Mesenchymal stem cell (in vitro differentiated cells and primary cell): ENCODE measurements at regions not wholly inside any gene's neighbourhood (a gene's known extent, or its start where the extent isn't known, plus 50 kb on each side); places are given as distances from the start of the nearest gene placed in this dataset.

ENCODE experiments used
- DNase-seq: peaks from one replicate; pipeline ENCODE4 v3.0.0-alpha.2; 2013
- H2AFZ ChIP-seq: one replicate; pipeline ENCODE4 v1.6.1; 2013; ENCODE audit warnings: low read depth, mild to moderate bottlenecking, control low read depth, inconsistent platforms, low read length, moderate library complexity
- H2AK5ac ChIP-seq: 2 replicates; pipeline ENCODE4 v1.6.1; 2013; ENCODE audit warnings: low read length, moderate library complexity, mild to moderate bottlenecking, inconsistent platforms; ENCODE audit not compliant: severe bottlenecking
- H2BK120ac ChIP-seq: one replicate; pipeline ENCODE4 v1.6.1; 2013; ENCODE audit warnings: low read depth, mild to moderate bottlenecking, inconsistent platforms, low read length, moderate library complexity
- H2BK12ac ChIP-seq, 2 experiments: one replicate each; pipeline ENCODE4 v1.6.1; 2013; ENCODE audit warnings: inconsistent platforms in 2 of 2, low read length in 2 of 2, mild to moderate bottlenecking in 2 of 2, moderate library complexity in 2 of 2, control low read depth in 1 of 2
- H2BK15ac ChIP-seq: one replicate; pipeline ENCODE4 v1.6.1; 2013; ENCODE audit warnings: mild to moderate bottlenecking, low read depth, inconsistent platforms; ENCODE audit not compliant: poor library complexity, severe bottlenecking
- H2BK5ac ChIP-seq: 2 replicates; pipeline ENCODE4 v1.6.1; 2013; ENCODE audit warnings: low read depth, mild to moderate bottlenecking, low read length, control low read depth, inconsistent platforms; ENCODE audit not compliant: poor library complexity, severe bottlenecking
- H3K14ac ChIP-seq, 2 experiments: one replicate each; pipeline ENCODE4 v1.6.1; 2013; ENCODE audit warnings: inconsistent platforms in 2 of 2, low read length in 2 of 2, control low read depth in 1 of 2, mild to moderate bottlenecking in 1 of 2, moderate library complexity in 1 of 2
- H3K18ac ChIP-seq, 2 experiments: one replicate each; pipeline ENCODE4 v1.6.1; 2013; ENCODE audit warnings: inconsistent platforms in 2 of 2, low read length in 2 of 2, control low read depth in 1 of 2, low read depth in 1 of 2, mild to moderate bottlenecking in 1 of 2
- H3K23ac ChIP-seq, 2 experiments: one replicate each; pipeline ENCODE4 v1.6.1; 2013; ENCODE audit warnings: inconsistent platforms in 2 of 2, low read length in 2 of 2, mild to moderate bottlenecking in 2 of 2, moderate library complexity in 2 of 2, control low read depth in 1 of 2
- H3K27ac ChIP-seq: 2 replicates; pipeline ENCODE4 v1.5.1; 2013; ENCODE audit warnings: mild to moderate bottlenecking, moderate library complexity, low read length, control low read depth, inconsistent platforms; ENCODE audit not compliant: poor library complexity, severe bottlenecking
- H3K27me3 ChIP-seq, 2 experiments: 2 replicates each; pipeline versions ENCODE4 v1.6.1 to v1.7.0; 2013; ENCODE audit warnings: low read length in 2 of 2, mild to moderate bottlenecking in 2 of 2, moderate library complexity in 2 of 2, control low read depth in 1 of 2, inconsistent platforms in 1 of 2; ENCODE audit not compliant: control insufficient read depth in 1 of 2, insufficient read depth in 1 of 2
- H3K36me3 ChIP-seq, 2 experiments: 2 replicates each; pipeline versions ENCODE4 v1.6.1 to v1.7.0; 2013; ENCODE audit warnings: low read length in 2 of 2, control low read depth in 1 of 2, inconsistent platforms in 1 of 2, low read depth in 1 of 2, mild to moderate bottlenecking in 1 of 2; ENCODE audit not compliant: insufficient read depth in 2 of 2, control insufficient read depth in 1 of 2
- H3K4ac ChIP-seq, 2 experiments: one replicate each; pipeline ENCODE4 v1.6.1; 2013; ENCODE audit warnings: inconsistent platforms in 2 of 2, low read length in 2 of 2, mild to moderate bottlenecking in 2 of 2, moderate library complexity in 2 of 2, control low read depth in 1 of 2, low read depth in 1 of 2
- H3K4me1 ChIP-seq: 2 replicates; pipeline ENCODE4 v1.6.1; 2013; ENCODE audit warnings: low read depth, low read length, control low read depth; ENCODE audit not compliant: control insufficient read depth, insufficient read depth
- H3K4me2 ChIP-seq: 2 replicates; pipeline ENCODE4 v1.6.1; 2013; ENCODE audit warnings: low read length, mild to moderate bottlenecking, inconsistent platforms; ENCODE audit not compliant: poor library complexity, severe bottlenecking
- H3K4me3 ChIP-seq, 2 experiments: 2 replicates each; pipeline versions ENCODE4 v1.5.1 to v1.7.0; 2013; ENCODE audit warnings: low read length in 2 of 2, mild to moderate bottlenecking in 2 of 2, control low read depth in 1 of 2, low read depth in 1 of 2; ENCODE audit not compliant: insufficient read depth in 1 of 2
- H3K79me1 ChIP-seq: replicated peaks from 2 replicates; pipeline ENCODE4 v1.6.1; 2013; ENCODE audit warnings: mild to moderate bottlenecking, control low read depth, low read length, inconsistent platforms; ENCODE audit not compliant: poor library complexity, severe bottlenecking
- H3K9ac ChIP-seq: 2 replicates; pipeline ENCODE4 v1.7.0; 2013; ENCODE audit warnings: mild to moderate bottlenecking, low read length, moderate library complexity
- H3K9me3 ChIP-seq: 2 replicates; pipeline ENCODE4 v1.7.0; 2013; ENCODE audit warnings: mild to moderate bottlenecking, low read length; ENCODE audit not compliant: control insufficient read depth
- H4K8ac ChIP-seq: one replicate; pipeline ENCODE4 v1.6.1; 2013; ENCODE audit warnings: inconsistent platforms, mild to moderate bottlenecking, low read length, moderate library complexity
- H4K91ac ChIP-seq: one replicate; pipeline ENCODE4 v1.6.1; 2013; ENCODE audit warnings: mild to moderate bottlenecking, low read length, inconsistent platforms
- WGBS: methylation state at CpG from one replicate; pipeline ENCODE4 v1.1.7; 2013; ENCODE audit warnings: mixed read lengths; 5-methylcytosine and 5-hydroxymethylcytosine counted together

- no peak overlapping the region for H2AFZ ChIP-seq
- no peak overlapping the region for H3K9ac ChIP-seq
- H3K4me1 ChIP-seq: no peaks in the 10 kb centered on the region
- no peak overlapping the region for H2BK120ac ChIP-seq
- H3K4ac ChIP-seq: no peak overlapping the region
- DNase-seq: peak; percentile 0
- H4K91ac ChIP-seq: no peak overlapping the region
- H2AK5ac ChIP-seq: no peak overlapping the region
- no peak overlapping the region for H3K23ac ChIP-seq
- no peak overlapping the region for H4K8ac ChIP-seq
- H3K9me3 ChIP-seq: peaks cover 4% of the 10 kb centered on the region
- no peak overlapping the region for H2BK15ac ChIP-seq
- H2BK5ac ChIP-seq: no peak overlapping the region
- no peak overlapping the region for H3K18ac ChIP-seq
- no peak overlapping the region for H3K14ac ChIP-seq
- H3K4me2 ChIP-seq: no peak overlapping the region
- 52% methylated on average over 2 of the region's 5 CpGs for WGBS
- no peak overlapping the region for H3K27ac ChIP-seq
- no peaks in the 10 kb centered on the region for H3K79me1 ChIP-seq
- no peak overlapping the region for H2BK12ac ChIP-seq
- no peaks in the 10 kb centered on the region for H3K27me3 ChIP-seq
- H3K36me3 ChIP-seq: no peaks in the 10 kb centered on the region
- H3K4me3 ChIP-seq: no peak overlapping the region
Observed at GRCh38 chr21:21973806-21974205, 975.6 kb downstream of the NCAM2 start.

GRCh38 chr21:21996891-21997290, 998.7 kb downstream of the NCAM2 start:
- no peak overlapping the region for H2AFZ ChIP-seq

GRCh38 chr21:21997390-21998333, 999.5 kb downstream of the NCAM2 start:
- Histone ChIP-seq H3K27ac (no peak overlapping the region), H2AFZ (no peak overlapping the region), H2BK5ac (no peak overlapping the region), H3K27me3 (no peaks in the 10 kb centered on the region), H2AK5ac (no peak overlapping the region), H2BK15ac (no peak overlapping the region), H3K14ac (no peak overlapping the region), H4K91ac (no peak overlapping the region), H3K23ac (no peak overlapping the region), H2BK12ac (no peak overlapping the region), H3K18ac (no peak overlapping the region), H3K4ac (no peak overlapping the region), H2BK120ac (no peak overlapping the region), H3K9ac (no peak overlapping the region), H3K79me1 (no peaks in the 10 kb centered on the region), H4K8ac (no peak overlapping the region), H3K4me1 (peaks cover 1% of the 10 kb centered on the region), H3K4me3 (no peak overlapping the region), H3K9me3 (peaks cover 9% of the 10 kb centered on the region), H3K36me3 (no peaks in the 10 kb centered on the region), H3K4me2 (no peak overlapping the region)
- no peak for DNase-seq

More at GRCh38 chr21:21996891-21997290, 998.7 kb downstream of the NCAM2 start:
- Histone ChIP-seq H3K23ac (no peak overlapping the region), H3K18ac (no peak overlapping the region), H3K4ac (no peak overlapping the region), H3K4me3 (no peak overlapping the region), H3K79me1 (no peaks in the 10 kb centered on the region), H3K27ac (no peak overlapping the region), H3K9me3 (peaks cover 9% of the 10 kb centered on the region), H2AK5ac (no peak overlapping the region), H2BK12ac (no peak overlapping the region), H2BK120ac (no peak overlapping the region), H2BK5ac (no peak overlapping the region), H2BK15ac (no peak overlapping the region), H4K8ac (no peak overlapping the region), H3K9ac (no peak overlapping the region), H3K36me3 (no peaks in the 10 kb centered on the region), H3K14ac (no peak overlapping the region), H3K4me2 (no peak overlapping the region), H3K27me3 (no peaks in the 10 kb centered on the region), H4K91ac (no peak overlapping the region), H3K4me1 (peaks cover 1% of the 10 kb centered on the region)
- WGBS: 64% methylated on average over 3 of the region's 3 CpGs
- no peak for DNase-seq

- H3K23ac ChIP-seq: no peak overlapping the region
- H3K4ac ChIP-seq: no peak overlapping the region
- no peak overlapping the region for H3K4me3 ChIP-seq
- H2AK5ac ChIP-seq: no peak overlapping the region
- H3K4me1 ChIP-seq: peaks cover 2% of the 10 kb centered on the region
- H3K14ac ChIP-seq: no peak overlapping the region
- H3K4me2 ChIP-seq: no peak overlapping the region
- no peaks in the 10 kb centered on the region for H3K36me3 ChIP-seq
- no peaks in the 10 kb centered on the region for H3K27me3 ChIP-seq
- no peak overlapping the region for H2AFZ ChIP-seq
- H2BK5ac ChIP-seq: no peak overlapping the region
- H2BK120ac ChIP-seq: no peak overlapping the region
- H3K27ac ChIP-seq: no peak overlapping the region
- peaks cover 15% of the 10 kb centered on the region for H3K9me3 ChIP-seq
- H4K91ac ChIP-seq: no peak overlapping the region
- H2BK12ac ChIP-seq: no peak overlapping the region
- no peak for DNase-seq
- no peak overlapping the region for H3K9ac ChIP-seq
- H3K18ac ChIP-seq: no peak overlapping the region
- WGBS: 45% methylated on average over 1 of the region's 1 CpG
- no peaks in the 10 kb centered on the region for H3K79me1 ChIP-seq
- no peak overlapping the region for H4K8ac ChIP-seq
- H2BK15ac ChIP-seq: no peak overlapping the region
Observed at GRCh38 chr21:22019766-22020165, 1021.6 kb downstream of the NCAM2 start.
